H1 (cell line): ENCODE measurements at regions not wholly inside any gene's neighbourhood (a gene's known extent, or its start where the extent isn't known, plus 50 kb on each side); places are given as distances from the start of the nearest gene placed in this dataset.

Source experiments
- HDAC2 ChIP-seq, 2 experiments: fragments of 300-600 bp in 1 of 2; sonication (generic) in 1 of 2; IDR thresholded peaks; 2 replicates each; pipeline ENCODE4 v1.6.1; 2011 to 2012; ENCODE audit warnings: low read depth in 2 of 2, low read length in 2 of 2, mild to moderate bottlenecking in 2 of 2, moderate library complexity in 2 of 2, borderline replicate concordance in 1 of 2, inconsistent platforms in 1 of 2
- KDM5A ChIP-seq: fragments of 200-600 bp; IDR thresholded peaks from 2 replicates; pipeline ENCODE4 v1.7.1; 2012; ENCODE audit warnings: mild to moderate bottlenecking, low read length, inconsistent platforms, mixed read lengths
- MAFK ChIP-seq: IDR thresholded peaks from 2 replicates; pipeline ENCODE4 v1.6.1; 2012; ENCODE audit warnings: low read depth, mild to moderate bottlenecking, improper control_type of control experiment, low read length
- NRF1 ChIP-seq: IDR thresholded peaks from 2 replicates; pipeline ENCODE4 v1.6.1; 2011; ENCODE audit warnings: mild to moderate bottlenecking, low read depth, low read length, improper control_type of control experiment
- POLR2AphosphoS5 ChIP-seq: IDR thresholded peaks from 2 replicates; pipeline ENCODE4 v1.6.1; 2011; ENCODE audit warnings: low read depth, low read length
- RFX5 ChIP-seq: IDR thresholded peaks from 2 replicates; pipeline ENCODE4 v1.6.1; 2011; ENCODE audit warnings: low read depth, low read length, improper control_type of control experiment, borderline replicate concordance
- SIN3A ChIP-seq, 2 experiments: IDR thresholded peaks in 1 of 2; conservative IDR thresholded peaks in 1 of 2; 2 replicates each; pipeline ENCODE4 v1.6.1; 2011 to 2012; ENCODE audit warnings: low read length in 2 of 2, improper control_type of control experiment in 1 of 2, low read depth in 1 of 2, mild to moderate bottlenecking in 1 of 2
- TCF12 ChIP-seq: IDR thresholded peaks from 2 replicates; pipeline ENCODE4 v1.6.1; 2011; ENCODE audit warnings: low read depth, mild to moderate bottlenecking, low read length
- TF ChIP-seq, protein P1 (sequence below), 3 experiments: IDR thresholded peaks; 1 replicate in 2 of 3; 2 replicates in 1 of 3; pipeline versions ENCODE4 v1.5.1 to v1.6.1; 2011; ENCODE audit warnings: low read length in 3 of 3, mild to moderate bottlenecking in 3 of 3, inconsistent platforms in 2 of 3, low read depth in 1 of 3, moderate library complexity in 1 of 3; ENCODE audit not compliant: insufficient read depth in 1 of 3; ENCODE audit errors: control extremely low read depth in 1 of 3
- TF ChIP-seq, protein P2 (sequence below): IDR thresholded peaks from 2 replicates; pipeline ENCODE4 v1.6.1; 2011; ENCODE audit warnings: low read depth, mild to moderate bottlenecking, low read length; ENCODE audit not compliant: insufficient read depth

- TF ChIP-seq TCF12 (no peak), KDM5A (no peak), MAFK (no peak), RFX5 (no peak), HDAC2 (IDR thresholded peaks at IDR 0.05; ENCODE audit: borderline replicate concordance in 1 of 2, low read depth in 2 of 2, low read length in 2 of 2) (no peak), POLR2AphosphoS5 (no peak), NRF1 (no peak), SIN3A (conservative IDR thresholded peaks at IDR 0.05 in 1 of 2, IDR thresholded peaks at IDR 0.05 in 1 of 2; ENCODE audit: low read depth in 1 of 2, low read length in 2 of 2) (no peak)
- TF ChIP-seq, protein P1, sequence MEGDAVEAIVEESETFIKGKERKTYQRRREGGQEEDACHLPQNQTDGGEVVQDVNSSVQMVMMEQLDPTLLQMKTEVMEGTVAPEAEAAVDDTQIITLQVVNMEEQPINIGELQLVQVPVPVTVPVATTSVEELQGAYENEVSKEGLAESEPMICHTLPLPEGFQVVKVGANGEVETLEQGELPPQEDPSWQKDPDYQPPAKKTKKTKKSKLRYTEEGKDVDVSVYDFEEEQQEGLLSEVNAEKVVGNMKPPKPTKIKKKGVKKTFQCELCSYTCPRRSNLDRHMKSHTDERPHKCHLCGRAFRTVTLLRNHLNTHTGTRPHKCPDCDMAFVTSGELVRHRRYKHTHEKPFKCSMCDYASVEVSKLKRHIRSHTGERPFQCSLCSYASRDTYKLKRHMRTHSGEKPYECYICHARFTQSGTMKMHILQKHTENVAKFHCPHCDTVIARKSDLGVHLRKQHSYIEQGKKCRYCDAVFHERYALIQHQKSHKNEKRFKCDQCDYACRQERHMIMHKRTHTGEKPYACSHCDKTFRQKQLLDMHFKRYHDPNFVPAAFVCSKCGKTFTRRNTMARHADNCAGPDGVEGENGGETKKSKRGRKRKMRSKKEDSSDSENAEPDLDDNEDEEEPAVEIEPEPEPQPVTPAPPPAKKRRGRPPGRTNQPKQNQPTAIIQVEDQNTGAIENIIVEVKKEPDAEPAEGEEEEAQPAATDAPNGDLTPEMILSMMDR (IDR thresholded peaks at IDR 0.05; ENCODE audit: control extremely low read depth in 1 of 3, insufficient read depth in 1 of 3, low read depth in 1 of 3, low read length in 3 of 3), result no peak
- TF ChIP-seq, protein P2, sequence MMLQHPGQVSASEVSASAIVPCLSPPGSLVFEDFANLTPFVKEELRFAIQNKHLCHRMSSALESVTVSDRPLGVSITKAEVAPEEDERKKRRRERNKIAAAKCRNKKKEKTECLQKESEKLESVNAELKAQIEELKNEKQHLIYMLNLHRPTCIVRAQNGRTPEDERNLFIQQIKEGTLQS, result no peak
Observed at GRCh38 chr4:133452678-133453077, 303.6 kb downstream of the PCDH10 start.
